SK-N-MC (cell line): ENCODE measurements at regions not wholly inside any gene's neighbourhood (a gene's known extent, or its start where the extent isn't known, plus 50 kb on each side); places are given as distances from the start of the nearest gene placed in this dataset.
"Not testable (repeated sequence)": the region's sequence is repeated elsewhere in the genome, so short reads cannot be mapped to it uniquely, and the experiment has no call there.

Experiments
- DNase-seq: peaks from one replicate; pipeline ENCODE4 v3.0.0-alpha.2; 2011; ENCODE audit warnings: low read depth, low spot score
- H3K27ac ChIP-seq: fragments of 200-600 bp; sonication (generic); 2 replicates; pipeline ENCODE4 v1.5.1; 2016; ENCODE audit warnings: mixed run types
- H3K36me3 ChIP-seq: fragments of 200-600 bp; sonication (generic); 2 replicates; pipeline ENCODE4 v1.6.1; 2017; ENCODE audit warnings: antibody characterized with exemption, low read length, mixed read lengths; ENCODE audit not compliant: insufficient read depth
- H3K4me3 ChIP-seq: fragments of 200-600 bp; sonication (generic); 2 replicates; pipeline ENCODE4 v1.5.1; 2016
- H3K9ac ChIP-seq: fragments of 200-600 bp; sonication (generic); 2 replicates; pipeline ENCODE4 v1.8.0; 2017; ENCODE audit warnings: mixed run types, mixed read lengths; ENCODE audit not compliant: insufficient read length
- H3K9me3 ChIP-seq: fragments of 200-600 bp; sonication (generic); 2 replicates; pipeline ENCODE4 v1.6.1; 2017; ENCODE audit warnings: low read depth, mild to moderate bottlenecking, antibody characterized with exemption, low read length, moderate library complexity, mixed read lengths
- EZH2 ChIP-seq: fragments of 200-600 bp; sonication (generic); IDR thresholded peaks from one replicate; pipeline ENCODE4 v1.6.1; 2017; ENCODE audit warnings: antibody characterized with exemption
- FOXP2 ChIP-seq: optimal IDR thresholded peaks from 2 replicates; pipeline ENCODE3; 2011; ENCODE audit warnings: mild to moderate bottlenecking, moderate library complexity; ENCODE audit not compliant: insufficient read depth; ENCODE audit errors: extremely low read length, control extremely low read depth
- POLR2AphosphoS5 ChIP-seq: IDR thresholded peaks from 2 replicates; pipeline ENCODE4 v1.6.1; 2012; ENCODE audit warnings: mild to moderate bottlenecking, low read depth, low read length, borderline replicate concordance

- TF ChIP-seq POLR2AphosphoS5 (no peak), EZH2 (no peak)
- Histone ChIP-seq H3K4me3 (no peak overlapping the region), H3K36me3 (no peaks in the 10 kb centered on the region), H3K9me3 (no peaks in the 10 kb centered on the region), H3K27ac (no peak overlapping the region), H3K9ac (no peak overlapping the region)
- no peak for DNase-seq
Measured at GRCh38 chr14:43418324-43418723, 1088.8 kb downstream of the FSCB start.

GRCh38 chr14:43413084-43413483 is 1094.0 kb downstream of the FSCB start:
- TF ChIP-seq FOXP2 (no peak), POLR2AphosphoS5 (no peak), EZH2 (no peak)
- DNase-seq: no peak
- Histone ChIP-seq H3K9me3 (no peaks in the 10 kb centered on the region), H3K27ac (no peak overlapping the region), H3K9ac (no peak overlapping the region), H3K4me3 (no peak overlapping the region), H3K36me3 (no peaks in the 10 kb centered on the region)

- peak; percentile 47 for DNase-seq
- H3K9ac ChIP-seq: no peak overlapping the region
- peak overlapping the region; percentile 48; the same call in 1 of the 2 replicates for H3K27ac ChIP-seq
- H3K9me3 ChIP-seq: no peaks in the 10 kb centered on the region
- H3K36me3 ChIP-seq: no peaks in the 10 kb centered on the region
- H3K4me3 ChIP-seq: peak overlapping the region; percentile 31; the same call in 1 of the 2 replicates
- TF ChIP-seq EZH2 (no peak), POLR2AphosphoS5 (no peak), FOXP2 (no peak)
Measured at GRCh38 chr14:43411841-43412240, 1095.2 kb downstream of the FSCB start.

GRCh38 chr14:43410631-43411030 is 1096.5 kb downstream of the FSCB start:
- no peak overlapping the region for H3K27ac ChIP-seq
- H3K4me3 ChIP-seq: no peak overlapping the region
- TF ChIP-seq FOXP2: no peak
- TF ChIP-seq EZH2: no peak
- TF ChIP-seq POLR2AphosphoS5: no peak
- DNase-seq: no peak
- no peak overlapping the region for H3K9ac ChIP-seq
- no peaks in the 10 kb centered on the region for H3K9me3 ChIP-seq
- H3K36me3 ChIP-seq: no peaks in the 10 kb centered on the region

GRCh38 chr14:43408472-43408871 is 1098.6 kb downstream of the FSCB start:
- no peak for TF ChIP-seq POLR2AphosphoS5
- TF ChIP-seq FOXP2: no peak
- TF ChIP-seq EZH2: no peak
- Histone ChIP-seq H3K9me3 (no peaks in the 10 kb centered on the region), H3K36me3 (no peaks in the 10 kb centered on the region), H3K9ac (no peak overlapping the region), H3K4me3 (no peak overlapping the region), H3K27ac (no peak overlapping the region)
- no peak for DNase-seq

GRCh38 chr14:43407706-43408105 is 1099.4 kb downstream of the FSCB start:
- TF ChIP-seq POLR2AphosphoS5 (no peak), EZH2 (no peak), FOXP2 (no peak)
- Histone ChIP-seq H3K36me3 (no peaks in the 10 kb centered on the region), H3K4me3 (no peak overlapping the region), H3K9ac (no peak overlapping the region), H3K27ac (no peak overlapping the region), H3K9me3 (no peaks in the 10 kb centered on the region)
- no peak for DNase-seq

GRCh38 chr14:43406931-43407330 is 1100.2 kb downstream of the FSCB start:
- DNase-seq: no peak
- no peaks in the 10 kb centered on the region for H3K9me3 ChIP-seq
- no peak overlapping the region for H3K27ac ChIP-seq
- H3K36me3 ChIP-seq: no peaks in the 10 kb centered on the region
- no peak for TF ChIP-seq POLR2AphosphoS5
- H3K4me3 ChIP-seq: no peak overlapping the region
- no peak overlapping the region for H3K9ac ChIP-seq

GRCh38 chr14:43399289-43399688 is 1107.8 kb downstream of the FSCB start:
- H3K27ac ChIP-seq: no peak overlapping the region
- H3K9me3 ChIP-seq: no peaks in the 10 kb centered on the region
- TF ChIP-seq FOXP2 (no peak), POLR2AphosphoS5 (no peak), EZH2 (no peak)

GRCh38 chr14:43370565-43370896 is 1136.6 kb downstream of the FSCB start:
- not testable (repeated sequence) for DNase-seq, H3K27ac ChIP-seq, H3K9me3 ChIP-seq, H3K36me3 ChIP-seq, H3K4me3 ChIP-seq, H3K9ac ChIP-seq

More at GRCh38 chr14:43399289-43399688, 1107.8 kb downstream of the FSCB start:
- no peak overlapping the region for H3K4me3 ChIP-seq
- no peak overlapping the region for H3K9ac ChIP-seq
- no peak for DNase-seq
- no peaks in the 10 kb centered on the region for H3K36me3 ChIP-seq
